ENCODE measurements at regions not wholly inside any gene's neighbourhood (a gene's known extent, or its start where the extent isn't known, plus 50 kb on each side); places are given as distances from the start of the nearest gene placed in this dataset.

- TF ChIP-seq CTCF (IDR thresholded peaks at IDR 0.05; ENCODE audit: insufficient read depth, low read depth, low read length) (no peak), EZH2 (IDR thresholded peaks at IDR 0.05; ENCODE audit: insufficient read depth, low read length) (no peak)
These were observed 136.8 kb upstream of the EEA1 start for GRCh38 chr12:93065896-93066295.

Data from astrocyte (in vitro differentiated cells and primary cell).